ENCODE measurements at regions not wholly inside any gene's neighbourhood (a gene's known extent, or its start where the extent isn't known, plus 50 kb on each side); places are given as distances from the start of the nearest gene placed in this dataset.

DNA sequence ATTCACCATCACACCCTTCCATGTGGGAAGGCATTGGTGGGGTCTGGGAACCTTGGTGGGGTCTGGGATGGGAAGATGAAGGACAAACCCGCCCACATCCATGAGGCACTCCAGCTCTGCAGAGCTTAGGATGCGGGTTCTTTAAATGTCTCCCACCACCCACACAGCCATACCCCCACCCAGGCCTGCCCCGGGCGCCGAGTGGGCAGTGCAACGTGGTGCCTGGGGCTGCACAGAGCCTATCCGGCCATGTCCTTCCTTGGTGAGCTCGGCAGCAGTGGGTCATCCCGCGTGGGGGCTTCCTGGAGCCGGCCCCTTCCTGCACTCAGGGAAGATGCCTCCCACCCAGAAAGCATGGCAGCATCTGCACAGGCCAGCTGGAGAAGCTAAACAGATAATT, 163.5 kb upstream of the TCERG1L start:
- H3K9ac ChIP-seq (ENCODE audit: insufficient read depth, low read depth, low read length) = no peak overlapping the region
- ATAC-seq = no peak
- WGBS (ENCODE audit: low lambda C conversion rate) = 6% methylated on average over 9 of the region's 11 CpGs
- H3K4me2 ChIP-seq (ENCODE audit: low read depth, low read length) = no peak overlapping the region
- H3K27me3 ChIP-seq (ENCODE audit: control insufficient read depth in 1 of 2, insufficient read depth in 2 of 2, low read length in 2 of 2) = peaks cover 1 to 17% of the 10 kb centered on the region in 2 experiments; a peak in 3 of 5 replicates
- no TSS peak for BruUV-seq (replicated peaks)
- TF ChIP-seq ZZZ3 (CRISPR knock-in tag; IDR thresholded peaks at IDR 0.05; ENCODE audit: borderline replicate concordance) (no peak), ZNF747 (CRISPR knock-in tag; IDR thresholded peaks at IDR 0.05; ENCODE audit: borderline replicate concordance) (no peak), ISX (CRISPR knock-in tag; conservative IDR thresholded peaks at IDR 0.05) (no peak), ZNF644 (CRISPR knock-in tag; IDR thresholded peaks at IDR 0.05; ENCODE audit: low read depth) (no peak), BORCS8-MEF2B (CRISPR knock-in tag; IDR thresholded peaks at IDR 0.05) (no peak), PPARG (CRISPR knock-in tag; conservative IDR thresholded peaks at IDR 0.05) (no peak), ZNF850 (CRISPR knock-in tag; conservative IDR thresholded peaks at IDR 0.05) (no peak), ZNF441 (CRISPR knock-in tag; IDR thresholded peaks at IDR 0.05; ENCODE audit: borderline replicate concordance) (no peak), ZNF350 (CRISPR knock-in tag; IDR thresholded peaks at IDR 0.05; ENCODE audit: borderline replicate concordance, low read depth) (no peak), BCL6 (CRISPR knock-in tag; IDR thresholded peaks at IDR 0.05) (no peak)
- TF ChIP-seq, protein P1, sequence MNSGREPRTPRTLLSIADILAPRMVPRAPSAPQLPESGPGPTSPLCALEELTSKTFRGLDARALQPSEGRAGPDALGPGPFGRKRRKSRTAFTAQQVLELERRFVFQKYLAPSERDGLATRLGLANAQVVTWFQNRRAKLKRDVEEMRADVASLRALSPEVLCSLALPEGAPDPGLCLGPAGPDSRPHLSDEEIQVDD (CRISPR knock-in tag; IDR thresholded peaks at IDR 0.05; ENCODE audit: borderline replicate concordance) = no peak
- TF ChIP-seq, protein P2, sequence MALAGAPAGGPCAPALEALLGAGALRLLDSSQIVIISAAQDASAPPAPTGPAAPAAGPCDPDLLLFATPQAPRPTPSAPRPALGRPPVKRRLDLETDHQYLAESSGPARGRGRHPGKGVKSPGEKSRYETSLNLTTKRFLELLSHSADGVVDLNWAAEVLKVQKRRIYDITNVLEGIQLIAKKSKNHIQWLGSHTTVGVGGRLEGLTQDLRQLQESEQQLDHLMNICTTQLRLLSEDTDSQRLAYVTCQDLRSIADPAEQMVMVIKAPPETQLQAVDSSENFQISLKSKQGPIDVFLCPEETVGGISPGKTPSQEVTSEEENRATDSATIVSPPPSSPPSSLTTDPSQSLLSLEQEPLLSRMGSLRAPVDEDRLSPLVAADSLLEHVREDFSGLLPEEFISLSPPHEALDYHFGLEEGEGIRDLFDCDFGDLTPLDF (CRISPR knock-in tag; IDR thresholded peaks at IDR 0.05) = no peak
- TF ChIP-seq, protein P3, sequence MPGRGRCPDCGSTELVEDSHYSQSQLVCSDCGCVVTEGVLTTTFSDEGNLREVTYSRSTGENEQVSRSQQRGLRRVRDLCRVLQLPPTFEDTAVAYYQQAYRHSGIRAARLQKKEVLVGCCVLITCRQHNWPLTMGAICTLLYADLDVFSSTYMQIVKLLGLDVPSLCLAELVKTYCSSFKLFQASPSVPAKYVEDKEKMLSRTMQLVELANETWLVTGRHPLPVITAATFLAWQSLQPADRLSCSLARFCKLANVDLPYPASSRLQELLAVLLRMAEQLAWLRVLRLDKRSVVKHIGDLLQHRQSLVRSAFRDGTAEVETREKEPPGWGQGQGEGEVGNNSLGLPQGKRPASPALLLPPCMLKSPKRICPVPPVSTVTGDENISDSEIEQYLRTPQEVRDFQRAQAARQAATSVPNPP (CRISPR knock-in tag; IDR thresholded peaks at IDR 0.05) = no peak
- TF ChIP-seq, protein P4, sequence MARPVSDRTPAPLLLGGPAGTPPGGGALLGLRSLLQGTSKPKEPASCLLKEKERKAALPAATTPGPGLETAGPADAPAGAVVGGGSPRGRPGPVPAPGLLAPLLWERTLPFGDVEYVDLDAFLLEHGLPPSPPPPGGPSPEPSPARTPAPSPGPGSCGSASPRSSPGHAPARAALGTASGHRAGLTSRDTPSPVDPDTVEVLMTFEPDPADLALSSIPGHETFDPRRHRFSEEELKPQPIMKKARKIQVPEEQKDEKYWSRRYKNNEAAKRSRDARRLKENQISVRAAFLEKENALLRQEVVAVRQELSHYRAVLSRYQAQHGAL (CRISPR knock-in tag; IDR thresholded peaks at IDR 0.05; ENCODE audit: not compliant biosample characterization) = no peak
- TF ChIP-seq, protein P5, sequence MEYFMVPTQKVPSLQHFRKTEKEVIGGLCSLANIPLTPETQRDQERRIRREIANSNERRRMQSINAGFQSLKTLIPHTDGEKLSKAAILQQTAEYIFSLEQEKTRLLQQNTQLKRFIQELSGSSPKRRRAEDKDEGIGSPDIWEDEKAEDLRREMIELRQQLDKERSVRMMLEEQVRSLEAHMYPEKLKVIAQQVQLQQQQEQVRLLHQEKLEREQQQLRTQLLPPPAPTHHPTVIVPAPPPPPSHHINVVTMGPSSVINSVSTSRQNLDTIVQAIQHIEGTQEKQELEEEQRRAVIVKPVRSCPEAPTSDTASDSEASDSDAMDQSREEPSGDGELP (IDR thresholded peaks at IDR 0.05; ENCODE audit: borderline replicate concordance, low read depth) = no peak
- TF ChIP-seq, protein P6, sequence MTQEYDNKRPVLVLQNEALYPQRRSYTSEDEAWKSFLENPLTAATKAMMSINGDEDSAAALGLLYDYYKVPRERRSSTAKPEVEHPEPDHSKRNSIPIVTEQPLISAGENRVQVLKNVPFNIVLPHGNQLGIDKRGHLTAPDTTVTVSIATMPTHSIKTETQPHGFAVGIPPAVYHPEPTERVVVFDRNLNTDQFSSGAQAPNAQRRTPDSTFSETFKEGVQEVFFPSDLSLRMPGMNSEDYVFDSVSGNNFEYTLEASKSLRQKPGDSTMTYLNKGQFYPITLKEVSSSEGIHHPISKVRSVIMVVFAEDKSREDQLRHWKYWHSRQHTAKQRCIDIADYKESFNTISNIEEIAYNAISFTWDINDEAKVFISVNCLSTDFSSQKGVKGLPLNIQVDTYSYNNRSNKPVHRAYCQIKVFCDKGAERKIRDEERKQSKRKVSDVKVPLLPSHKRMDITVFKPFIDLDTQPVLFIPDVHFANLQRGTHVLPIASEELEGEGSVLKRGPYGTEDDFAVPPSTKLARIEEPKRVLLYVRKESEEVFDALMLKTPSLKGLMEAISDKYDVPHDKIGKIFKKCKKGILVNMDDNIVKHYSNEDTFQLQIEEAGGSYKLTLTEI (CRISPR knock-in tag; conservative IDR thresholded peaks at IDR 0.05) = no peak
- ChIA-PET CTCF (ENCODE audit: low intra/inter-chr PET ratio, low total read pairs) (no interaction called here), POLR2A (no interaction called here)
- H3K79me2 ChIP-seq (ENCODE audit: insufficient read depth, low read length) = no peaks in the 10 kb centered on the region
- H3K9me3 ChIP-seq (ENCODE audit: low read length) = no peaks in the 10 kb centered on the region
- H4K20me1 ChIP-seq (ENCODE audit: insufficient read depth, low read length) = no peaks in the 10 kb centered on the region
- no peak overlapping the region for H2AFZ ChIP-seq (ENCODE audit: low read length)
- intact Hi-C loops (cut with micrococcal nuclease; ENCODE audit: unreplicated experiment) (no loop called here), in situ Hi-C loops (cut with HindIII; ENCODE audit: extremely low pct_ligation_motif_present, low pct_unique_long_range_greater_than_20kb) (no loop called here)
- no peak overlapping the region for H3K27ac ChIP-seq (ENCODE audit: extremely low read length, insufficient read depth, low read length)
- no peak overlapping the region for H3K4me3 ChIP-seq (replicated peaks in 1 of 3; ENCODE audit: insufficient read depth in 1 of 3, low read depth in 2 of 3, low read length in 3 of 3)
- H3K36me3 ChIP-seq (replicated peaks in 1 of 2; ENCODE audit: control insufficient read depth in 1 of 2, insufficient read depth in 2 of 2, low read length in 2 of 2) = no peaks in the 10 kb centered on the region
- peaks cover 9% of the 10 kb centered on the region; the same call in 1 of the 2 replicates for H3K4me1 ChIP-seq (ENCODE audit: insufficient read depth, low read length)
- no peak for DNase-seq (ENCODE audit: low spot score)
- FAIRE-seq = no peak
